GM23338 (cell line): ENCODE measurements at regions not wholly inside any gene's neighbourhood (a gene's known extent, or its start where the extent isn't known, plus 50 kb on each side); places are given as distances from the start of the nearest gene placed in this dataset.

Experiments
- ATAC-seq: fragments of 200-7000 bp; cut with Tn5 transposase; 3 replicates; pipeline ENCODE4 v1.9.1; 2020
- DNase-seq: peaks from one replicate; pipeline ENCODE4 v3.0.0-alpha.2; 2015; ENCODE audit warnings: low spot score
- H2AFZ ChIP-seq: fragments of 200-600 bp; sonication (generic); 2 replicates; pipeline ENCODE4 v1.8.0; 2016; ENCODE audit warnings: antibody characterized with exemption, mild to moderate bottlenecking, moderate library complexity
- H3F3A ChIP-seq: fragments of 200-600 bp; sonication (generic); replicated peaks from 2 replicates; pipeline ENCODE4 v1.8.0; 2017; ENCODE audit warnings: antibody characterized with exemption, mixed run types, low read depth
- H3K27ac ChIP-seq: fragments of 200-600 bp; sonication (generic); 2 replicates; pipeline ENCODE4 v1.6.1; 2016; ENCODE audit warnings: low read depth
- H3K27me3 ChIP-seq: fragments of 200-600 bp; sonication (generic); 2 replicates; pipeline ENCODE4 v1.8.0; 2016; ENCODE audit warnings: mild to moderate bottlenecking, mixed run types, moderate library complexity; ENCODE audit not compliant: insufficient read depth
- H3K36me3 ChIP-seq: fragments of 200-600 bp; sonication (generic); 2 replicates; pipeline ENCODE4 v1.8.0; 2016; ENCODE audit warnings: mild to moderate bottlenecking; ENCODE audit not compliant: insufficient read depth
- H3K4me1 ChIP-seq: fragments of 200-600 bp; sonication (generic); 2 replicates; pipeline ENCODE4 v1.8.0; 2016; ENCODE audit warnings: mild to moderate bottlenecking, moderate library complexity; ENCODE audit not compliant: insufficient read depth
- H3K4me2 ChIP-seq: fragments of 200-600 bp; sonication (generic); 2 replicates; pipeline ENCODE4 v1.7.1; 2017; ENCODE audit warnings: mixed run types
- H3K4me3 ChIP-seq: fragments of 200-600 bp; sonication (generic); 2 replicates; pipeline ENCODE4 v1.6.1; 2016; ENCODE audit warnings: mixed run types
- H3K79me2 ChIP-seq: fragments of 200-600 bp; sonication (generic); replicated peaks from 2 replicates; pipeline ENCODE4 v1.8.0; 2017; ENCODE audit warnings: mild to moderate bottlenecking; ENCODE audit not compliant: insufficient read depth
- H3K9me2 ChIP-seq: fragments of 200-600 bp; sonication (generic); 2 replicates; pipeline ENCODE4 v1.8.0; 2017; ENCODE audit not compliant: insufficient read depth
- H4K20me1 ChIP-seq: fragments of 200-600 bp; sonication (generic); replicated peaks from 2 replicates; pipeline ENCODE4 v1.8.0; 2017; ENCODE audit warnings: mild to moderate bottlenecking; ENCODE audit not compliant: insufficient read depth
- H3K27ac Mint-ChIP-seq: 2 replicates; pipeline ENCODE4 v1.8.0; 2020; ENCODE audit warnings: inconsistent platforms, mild to moderate bottlenecking, moderate library complexity, mixed read lengths
- H3K27me3 Mint-ChIP-seq: 3 replicates; pipeline ENCODE4 v1.8.0; 2022; ENCODE audit warnings: low read depth, mild to moderate bottlenecking, moderate library complexity, mixed read lengths, inconsistent platforms; ENCODE audit not compliant: insufficient read depth, poor library complexity
- H3K36me3 Mint-ChIP-seq: 3 replicates; pipeline ENCODE4 v1.8.0; 2021; ENCODE audit warnings: low read depth, mild to moderate bottlenecking, inconsistent platforms, moderate library complexity, mixed read lengths
- H3K4me1 Mint-ChIP-seq: 3 replicates; pipeline ENCODE4 v1.8.0; 2020; ENCODE audit warnings: mild to moderate bottlenecking, inconsistent platforms, mixed read lengths
- H3K4me3 Mint-ChIP-seq: 3 replicates; pipeline ENCODE4 v1.8.0; 2021; ENCODE audit warnings: moderate library complexity, mild to moderate bottlenecking, inconsistent platforms, mixed read lengths
- H3K9me3 Mint-ChIP-seq: 3 replicates; pipeline ENCODE4 v1.8.0; 2020; ENCODE audit warnings: moderate library complexity, mild to moderate bottlenecking, inconsistent platforms, mixed read lengths
- ETS1 ChIP-seq: IDR thresholded peaks from 2 replicates; pipeline ENCODE4 v1.6.1; 2016; ENCODE audit warnings: antibody characterized with exemption
- JUNB ChIP-seq: IDR thresholded peaks from one replicate; pipeline ENCODE4 v1.6.1; 2016; ENCODE audit warnings: antibody characterized with exemption; ENCODE audit not compliant: unreplicated experiment
- NANOG ChIP-seq: IDR thresholded peaks from 2 replicates; pipeline ENCODE4 v1.6.1; 2016; ENCODE audit warnings: antibody characterized with exemption, borderline replicate concordance
- POLR2AphosphoS5 ChIP-seq: IDR thresholded peaks from 2 replicates; pipeline ENCODE4 v1.6.1; 2016; ENCODE audit warnings: antibody characterized with exemption, low read depth
- REST ChIP-seq: IDR thresholded peaks from one replicate; pipeline ENCODE4 v1.6.1; 2018; ENCODE audit warnings: antibody characterized with exemption; ENCODE audit not compliant: unreplicated experiment
- STAT1 ChIP-seq: IDR thresholded peaks from one replicate; pipeline ENCODE4 v1.6.1; 2016; ENCODE audit warnings: antibody characterized with exemption; ENCODE audit not compliant: unreplicated experiment
- ZNF114 ChIP-seq: fragments of 250-450 bp; sonication (Bioruptor Pico); IDR thresholded peaks from 2 replicates; pipeline ENCODE4 v1.5.0; 2020; ENCODE audit warnings: mild to moderate bottlenecking, moderate library complexity
- ZNF462 ChIP-seq: fragments of 250-450 bp; sonication (Bioruptor Pico); IDR thresholded peaks from 2 replicates; pipeline ENCODE4 v1.5.0; 2020; ENCODE audit warnings: mild to moderate bottlenecking, moderate library complexity

GRCh38 chr1:59089036-59089798 lies 207.7 kb upstream of the FGGY start (continued):
- no peak for TF ChIP-seq ZNF114

- Histone ChIP-seq H3K27ac (no peak overlapping the region), H3K79me2 (no peaks in the 10 kb centered on the region), H3K4me1 (peaks cover 12% of the 10 kb centered on the region; the same call in 1 of the 2 replicates), H3K4me3 (no peak overlapping the region), H4K20me1 (no peaks in the 10 kb centered on the region), H2AFZ (peak overlapping the region; percentile 75; the same call in 1 of the 2 replicates), H3K27me3 (no peaks in the 10 kb centered on the region), H3K36me3 (no peaks in the 10 kb centered on the region), H3K9me2 (peaks cover 18% of the 10 kb centered on the region), H3K4me2 (0 out of 2 replicates have a peak overlapping the region, but pooled peaks have one; percentile 34), H3F3A (no peaks in the 10 kb centered on the region)
- Mint-ChIP-seq H3K4me3 (no peak overlapping the region), H3K9me3 (peaks cover 2% of the 10 kb centered on the region; the same call in 2 of the 3 replicates), H3K4me1 (peaks cover 7% of the 10 kb centered on the region), H3K27me3 (peaks cover 5% of the 10 kb centered on the region), H3K27ac (no peak overlapping the region), H3K36me3 (peaks cover 11% of the 10 kb centered on the region; the same call in 1 of the 3 replicates)
- DNase-seq: no peak
- TF ChIP-seq JUNB (no peak), STAT1 (no peak), REST (no peak), NANOG (no peak), POLR2AphosphoS5 (no peak), ZNF114 (no peak)
- no peak for ATAC-seq
These were observed 206.9 kb upstream of the FGGY start for GRCh38 chr1:59089922-59090457.

- no peak overlapping the region for H3K27ac Mint-ChIP-seq
- H3K4me3 Mint-ChIP-seq: no peak overlapping the region
- Histone ChIP-seq H3K4me3 (no peak overlapping the region), H4K20me1 (no peaks in the 10 kb centered on the region), H3K9me2 (peaks cover 13% of the 10 kb centered on the region), H3K27me3 (no peaks in the 10 kb centered on the region), H3K79me2 (no peaks in the 10 kb centered on the region), H3K27ac (no peak overlapping the region), H3K4me1 (peaks cover 12% of the 10 kb centered on the region; the same call in 1 of the 2 replicates), H2AFZ (0 out of 2 replicates have a peak overlapping the region, but pooled peaks have one; percentile 6), H3K36me3 (no peaks in the 10 kb centered on the region), H3F3A (no peaks in the 10 kb centered on the region), H3K4me2 (no peak overlapping the region)
- ATAC-seq (no peak), DNase-seq (no peak)
- H3K27me3 Mint-ChIP-seq: peaks cover 3% of the 10 kb centered on the region
- peaks cover 2% of the 10 kb centered on the region; the same call in 2 of the 3 replicates for H3K9me3 Mint-ChIP-seq
- H3K4me1 Mint-ChIP-seq: peaks cover 7% of the 10 kb centered on the region
- H3K36me3 Mint-ChIP-seq: peaks cover 10% of the 10 kb centered on the region; the same call in 1 of the 3 replicates
- TF ChIP-seq ETS1 (no peak), ZNF462 (CRISPR knock-in tag) (no peak)
These were observed 204.8 kb upstream of the FGGY start for GRCh38 chr1:59092126-59092525.
